HepG2 (cell line): ENCODE measurements at regions not wholly inside any gene's neighbourhood (a gene's known extent, or its start where the extent isn't known, plus 50 kb on each side); places are given as distances from the start of the nearest gene placed in this dataset.

Experiments
- ATAC-seq: fragments of 200-7000 bp; cut with Tn5 transposase; 3 replicates; pipeline ENCODE4 v1.9.1; 2020; ENCODE audit warnings: mild to moderate bottlenecking, moderate library complexity
- BruUV-seq: library from RNA; stranded (reverse); fragments of 400-500 nt; replicated peaks from 2 replicates; lab custom pipeline; 2021; lab: Mats Ljungman, UMichigan
- CTCF ChIA-PET: fragments of 300-600 bp; formaldehyde crosslinking; extraction: SDS; loops from one replicate; lab custom pipeline; 2021; ENCODE audit warnings: low total read pairs, inconsistent platforms, low intra/inter-chr PET ratio; lab: Yijun Ruan, JAX
- POLR2A ChIA-PET: fragments of 350-600 bp; sonication (Branson Sonifier 250); formaldehyde crosslinking; loops from one replicate; lab custom pipeline; 2020; ENCODE audit warnings: antibody characterized with exemption, inconsistent platforms; lab: Yijun Ruan, JAX
- DNase-seq: peaks from one replicate; pipeline ENCODE4 v3.0.0-alpha.2; 2015; ENCODE audit warnings: low spot score
- FAIRE-seq: peaks from 3 replicates; lab custom pipeline; 2011; peaks lifted over from hg19 to GRCh38; lab: Jason Lieb, UNC
- H2AFZ ChIP-seq: one replicate; pipeline ENCODE4 v1.6.1; 2011; ENCODE audit warnings: low read length, inconsistent platforms
- H3K27ac ChIP-seq: fragments of 300-600 bp; 3 replicates; pipeline ENCODE4 v1.8.0; 2011; ENCODE audit warnings: mixed run types, mild to moderate bottlenecking, mixed read lengths, low read length, inconsistent platforms; ENCODE audit not compliant: insufficient read depth; ENCODE audit errors: extremely low read length
- H3K27me3 ChIP-seq, 2 experiments: fragments of 200-600 bp in 1 of 2; 2 replicates in 1 of 2; 3 replicates in 1 of 2; pipeline versions ENCODE4 v1.6.0 to v1.8.0; 2011; ENCODE audit warnings: low read length in 2 of 2, mild to moderate bottlenecking in 2 of 2, moderate library complexity in 2 of 2, inconsistent platforms in 1 of 2; ENCODE audit not compliant: insufficient read depth in 2 of 2, control insufficient read depth in 1 of 2
- H3K36me3 ChIP-seq, 2 experiments: fragments of 200-600 bp in 1 of 2; replicated peaks in 1 of 2; 2 replicates in 1 of 2; 3 replicates in 1 of 2; pipeline versions ENCODE4 v1.5.1 to v1.8.0; 2011; ENCODE audit warnings: low read length in 2 of 2, inconsistent platforms in 1 of 2; ENCODE audit not compliant: insufficient read depth in 2 of 2, control insufficient read depth in 1 of 2
- H3K4me1 ChIP-seq: 2 replicates; pipeline ENCODE4 v1.5.1; 2012; ENCODE audit warnings: low read length, inconsistent platforms; ENCODE audit not compliant: insufficient read depth
- H3K4me2 ChIP-seq: 2 replicates; pipeline ENCODE4 v1.6.0; 2011; ENCODE audit warnings: low read depth, low read length, inconsistent platforms
- H3K4me3 ChIP-seq, 3 experiments: fragments of 200-600 bp in 1 of 3; sonication (generic), shearing (Covaris generic) in 1 of 3; replicated peaks in 1 of 3; 2 replicates each; pipeline ENCODE4 v1.5.1; 2011 to 2016; ENCODE audit warnings: low read length in 3 of 3, inconsistent platforms in 2 of 3, low read depth in 2 of 3, mild to moderate bottlenecking in 2 of 3, control low read depth in 1 of 3, mixed read lengths in 1 of 3; ENCODE audit not compliant: insufficient read depth in 1 of 3
- H3K79me2 ChIP-seq: one replicate; pipeline ENCODE4 v1.6.1; 2011; ENCODE audit warnings: low read length, inconsistent platforms; ENCODE audit not compliant: insufficient read depth
- H3K9ac ChIP-seq: 2 replicates; pipeline ENCODE4 v1.6.0; 2011; ENCODE audit warnings: mild to moderate bottlenecking, low read depth, low read length, inconsistent platforms; ENCODE audit not compliant: insufficient read depth
- H3K9me3 ChIP-seq: 2 replicates; pipeline ENCODE4 v1.5.1; 2012; ENCODE audit warnings: mild to moderate bottlenecking, low read length
- H4K20me1 ChIP-seq: 2 replicates; pipeline ENCODE4 v1.6.0; 2011; ENCODE audit warnings: inconsistent platforms, mild to moderate bottlenecking, low read length, moderate library complexity; ENCODE audit not compliant: insufficient read depth
- MTF2 ChIP-seq: sonication (generic); formaldehyde crosslinking; IDR thresholded peaks from 2 replicates; pipeline ENCODE4 v1.5.0; 2020; ENCODE audit warnings: missing genetic modification reagents, borderline replicate concordance
- MYNN ChIP-seq: sonication (generic); formaldehyde crosslinking; IDR thresholded peaks from 2 replicates; pipeline ENCODE4 v1.4.0; 2020; ENCODE audit warnings: mild to moderate bottlenecking, low read depth, missing genetic modification reagents
- PITX1 ChIP-seq: sonication (generic); formaldehyde crosslinking; IDR thresholded peaks from 2 replicates; pipeline ENCODE4 v1.5.1; 2020; ENCODE audit warnings: mild to moderate bottlenecking, missing genetic modification reagents
- SMYD3 ChIP-seq: sonication (generic); formaldehyde crosslinking; IDR thresholded peaks from 2 replicates; pipeline ENCODE4 v1.8.1; 2023; ENCODE audit warnings: mild to moderate bottlenecking, missing genetic modification reagents
- TEAD2 ChIP-seq: sonication (generic); formaldehyde crosslinking; IDR thresholded peaks from 2 replicates; pipeline ENCODE4 v1.9.0; 2021; ENCODE audit warnings: missing genetic modification reagents
- TOE1 ChIP-seq: sonication (generic); formaldehyde crosslinking; IDR thresholded peaks from 2 replicates; pipeline ENCODE4 v1.4.0; 2020; ENCODE audit warnings: mild to moderate bottlenecking, missing genetic modification reagents
- XRCC5 ChIP-seq: fragments of 200-400 bp; formaldehyde crosslinking; optimal IDR thresholded peaks from 2 replicates; pipeline ENCODE3; 2017; ENCODE audit warnings: mild to moderate bottlenecking, low read length
- ZNF331 ChIP-seq: sonication (generic); formaldehyde crosslinking; IDR thresholded peaks from 2 replicates; pipeline ENCODE4 v1.4.0; 2020; ENCODE audit warnings: missing genetic modification reagents
- ZNF782 ChIP-seq: sonication (generic); formaldehyde crosslinking; IDR thresholded peaks from 2 replicates; pipeline ENCODE4 v1.4.0; 2020; ENCODE audit warnings: missing genetic modification reagents, mild to moderate bottlenecking, borderline replicate concordance
- WGBS: methylation state at CpG from one replicate; pipeline ENCODE4 v1.1.6; 2017; ENCODE audit warnings: low lambda C conversion rate; 5-methylcytosine and 5-hydroxymethylcytosine counted together
- in situ Hi-C: cut with HindIII; loops from 2 replicates; pipeline ENCODE4 v1.10.0; 2017; ENCODE audit warnings: low pct_unique_long_range_greater_than_20kb; ENCODE audit not compliant: extremely low pct_ligation_motif_present
- intact Hi-C: fragments of 100-400 bp; cut with micrococcal nuclease; formaldehyde crosslinking; loops from one replicate; pipeline ENCODE4 v1.10.0; 2022; ENCODE audit not compliant: unreplicated experiment
- TF ChIP-seq, protein P1 (sequence below): sonication (generic); formaldehyde crosslinking; IDR thresholded peaks from 2 replicates; pipeline ENCODE4 v1.4.0; 2020; ENCODE audit warnings: missing genetic modification reagents, mild to moderate bottlenecking, borderline replicate concordance
- TF ChIP-seq, protein P2 (sequence below): sonication (generic); formaldehyde crosslinking; conservative IDR thresholded peaks from 2 replicates; pipeline ENCODE4 v1.5.0; 2020; ENCODE audit warnings: missing genetic modification reagents
- TF ChIP-seq, protein P3 (sequence below): sonication (generic); formaldehyde crosslinking; IDR thresholded peaks from 2 replicates; pipeline ENCODE4 v1.4.0; 2020; ENCODE audit warnings: mild to moderate bottlenecking, missing genetic modification reagents
- TF ChIP-seq, protein P4 (sequence below): sonication (generic); formaldehyde crosslinking; IDR thresholded peaks from 2 replicates; pipeline ENCODE4 v1.5.0; 2020; ENCODE audit warnings: missing genetic modification reagents

DNA sequence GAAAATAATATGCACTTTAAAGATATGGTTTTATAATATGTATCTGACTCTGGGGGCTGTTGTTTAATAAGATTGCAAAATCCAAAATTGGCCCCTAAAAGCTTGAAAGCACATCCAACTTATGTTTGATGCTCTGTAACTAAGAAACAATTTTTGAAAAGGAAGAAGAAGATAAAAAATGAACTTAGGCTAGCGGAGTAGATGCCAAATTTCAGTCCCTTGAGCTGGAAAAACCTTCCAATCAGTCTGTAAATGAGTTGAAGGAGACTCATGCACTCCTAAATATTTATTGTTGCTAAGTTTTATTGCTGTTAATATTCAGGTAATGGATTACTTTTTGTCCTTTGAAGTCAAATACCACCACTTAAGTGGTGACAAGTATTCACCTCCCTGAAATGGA is 465.0 kb downstream of the ZEB2 start:
- FAIRE-seq (no peak), DNase-seq (no peak), ATAC-seq (no peak)
- TF ChIP-seq TEAD2 = no peak
- no TSS peak for BruUV-seq
- no peaks in the 10 kb centered on the region for H3K9me3 ChIP-seq
- 30% methylated on average over 1 of the region's 1 CpG for WGBS
- H3K4me2 ChIP-seq = no peak overlapping the region
- intact Hi-C loops = no loop called here
- H3K79me2 ChIP-seq = no peaks in the 10 kb centered on the region
- ChIA-PET POLR2A (no interaction called here), CTCF (no interaction called here)
- no peaks in the 10 kb centered on the region for H3K4me1 ChIP-seq
- H3K36me3 ChIP-seq = no peaks in the 10 kb centered on the region
- H4K20me1 ChIP-seq = no peaks in the 10 kb centered on the region
- in situ Hi-C loops = no loop called here
- H3K9ac ChIP-seq = no peak overlapping the region
- no peak overlapping the region for H2AFZ ChIP-seq
- H3K27ac ChIP-seq = no peak overlapping the region
- no peaks in the 10 kb centered on the region for H3K27me3 ChIP-seq
- H3K4me3 ChIP-seq = no peak overlapping the region

DNA sequence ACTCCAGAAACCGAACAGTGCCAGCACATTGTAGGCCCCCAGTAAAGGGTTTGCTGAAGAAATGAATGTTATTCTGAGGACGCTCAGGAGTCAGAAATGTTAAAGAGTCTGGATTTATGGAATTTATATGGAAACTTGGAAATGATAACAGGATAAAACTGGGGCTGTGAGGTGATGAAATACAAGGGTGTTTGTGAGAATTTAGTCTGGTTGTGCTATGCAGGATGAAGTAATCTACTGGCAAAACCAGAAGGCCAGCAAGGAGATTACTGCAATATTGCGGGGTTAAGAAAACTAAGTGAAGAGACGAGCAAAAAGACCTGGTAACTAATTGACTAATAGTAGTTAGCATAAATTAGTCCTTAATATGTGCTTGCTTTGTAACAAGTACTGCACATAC is 467.8 kb downstream of the ZEB2 start:
- 46% methylated on average over 4 of the region's 4 CpGs for WGBS
- H3K4me2 ChIP-seq = no peak overlapping the region
- H3K27me3 ChIP-seq = no peaks in the 10 kb centered on the region
- H3K79me2 ChIP-seq = no peaks in the 10 kb centered on the region
- no peak for ATAC-seq
- H3K27ac ChIP-seq = no peak overlapping the region
- no peak overlapping the region for H3K4me3 ChIP-seq
- no peaks in the 10 kb centered on the region for H3K4me1 ChIP-seq
- no peaks in the 10 kb centered on the region for H4K20me1 ChIP-seq
- BruUV-seq = no TSS peak
- H3K9me3 ChIP-seq = no peaks in the 10 kb centered on the region
- no peaks in the 10 kb centered on the region for H3K36me3 ChIP-seq
- in situ Hi-C loops = no loop called here
- TF ChIP-seq ZNF782 (CRISPR knock-in tag) = no peak
- no peak for TF ChIP-seq SMYD3 (CRISPR knock-in tag)
- no peak for TF ChIP-seq TOE1 (CRISPR knock-in tag)
- TF ChIP-seq XRCC5 = no peak
- TF ChIP-seq, protein P1, sequence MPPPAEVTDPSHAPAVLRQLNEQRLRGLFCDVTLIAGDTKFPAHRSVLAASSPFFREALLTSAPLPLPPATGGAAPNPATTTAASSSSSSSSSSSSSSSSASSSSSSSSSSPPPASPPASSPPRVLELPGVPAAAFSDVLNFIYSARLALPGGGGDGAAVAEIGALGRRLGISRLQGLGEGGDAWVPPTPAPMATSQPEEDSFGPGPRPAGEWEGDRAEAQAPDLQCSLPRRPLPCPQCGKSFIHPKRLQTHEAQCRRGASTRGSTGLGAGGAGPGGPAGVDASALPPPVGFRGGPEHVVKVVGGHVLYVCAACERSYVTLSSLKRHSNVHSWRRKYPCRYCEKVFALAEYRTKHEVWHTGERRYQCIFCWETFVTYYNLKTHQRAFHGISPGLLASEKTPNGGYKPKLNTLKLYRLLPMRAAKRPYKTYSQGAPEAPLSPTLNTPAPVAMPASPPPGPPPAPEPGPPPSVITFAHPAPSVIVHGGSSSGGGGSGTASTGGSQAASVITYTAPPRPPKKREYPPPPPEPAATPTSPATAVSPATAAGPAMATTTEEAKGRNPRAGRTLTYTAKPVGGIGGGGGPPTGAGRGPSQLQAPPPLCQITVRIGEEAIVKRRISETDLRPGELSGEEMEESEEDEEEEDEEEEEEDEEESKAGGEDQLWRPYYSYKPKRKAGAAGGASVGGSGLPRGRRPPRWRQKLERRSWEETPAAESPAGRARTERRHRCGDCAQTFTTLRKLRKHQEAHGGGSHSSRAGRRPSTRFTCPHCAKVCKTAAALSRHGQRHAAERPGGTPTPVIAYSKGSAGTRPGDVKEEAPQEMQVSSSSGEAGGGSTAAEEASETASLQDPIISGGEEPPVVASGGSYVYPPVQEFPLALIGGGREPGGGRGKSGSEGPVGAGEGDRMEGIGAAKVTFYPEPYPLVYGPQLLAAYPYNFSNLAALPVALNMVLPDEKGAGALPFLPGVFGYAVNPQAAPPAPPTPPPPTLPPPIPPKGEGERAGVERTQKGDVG (CRISPR knock-in tag) = no peak
- TF ChIP-seq PITX1 (CRISPR knock-in tag) = no peak
- no peak for TF ChIP-seq MTF2 (CRISPR knock-in tag)
- TF ChIP-seq, protein P2, sequence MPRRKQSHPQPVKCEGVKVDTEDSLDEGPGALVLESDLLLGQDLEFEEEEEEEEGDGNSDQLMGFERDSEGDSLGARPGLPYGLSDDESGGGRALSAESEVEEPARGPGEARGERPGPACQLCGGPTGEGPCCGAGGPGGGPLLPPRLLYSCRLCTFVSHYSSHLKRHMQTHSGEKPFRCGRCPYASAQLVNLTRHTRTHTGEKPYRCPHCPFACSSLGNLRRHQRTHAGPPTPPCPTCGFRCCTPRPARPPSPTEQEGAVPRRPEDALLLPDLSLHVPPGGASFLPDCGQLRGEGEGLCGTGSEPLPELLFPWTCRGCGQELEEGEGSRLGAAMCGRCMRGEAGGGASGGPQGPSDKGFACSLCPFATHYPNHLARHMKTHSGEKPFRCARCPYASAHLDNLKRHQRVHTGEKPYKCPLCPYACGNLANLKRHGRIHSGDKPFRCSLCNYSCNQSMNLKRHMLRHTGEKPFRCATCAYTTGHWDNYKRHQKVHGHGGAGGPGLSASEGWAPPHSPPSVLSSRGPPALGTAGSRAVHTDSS = no peak
- TF ChIP-seq, protein P3, sequence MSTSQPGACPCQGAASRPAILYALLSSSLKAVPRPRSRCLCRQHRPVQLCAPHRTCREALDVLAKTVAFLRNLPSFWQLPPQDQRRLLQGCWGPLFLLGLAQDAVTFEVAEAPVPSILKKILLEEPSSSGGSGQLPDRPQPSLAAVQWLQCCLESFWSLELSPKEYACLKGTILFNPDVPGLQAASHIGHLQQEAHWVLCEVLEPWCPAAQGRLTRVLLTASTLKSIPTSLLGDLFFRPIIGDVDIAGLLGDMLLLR (CRISPR knock-in tag) = no peak
- no peak for TF ChIP-seq MYNN
- TF ChIP-seq ZNF331 (CRISPR knock-in tag) = no peak
- TF ChIP-seq, protein P4, sequence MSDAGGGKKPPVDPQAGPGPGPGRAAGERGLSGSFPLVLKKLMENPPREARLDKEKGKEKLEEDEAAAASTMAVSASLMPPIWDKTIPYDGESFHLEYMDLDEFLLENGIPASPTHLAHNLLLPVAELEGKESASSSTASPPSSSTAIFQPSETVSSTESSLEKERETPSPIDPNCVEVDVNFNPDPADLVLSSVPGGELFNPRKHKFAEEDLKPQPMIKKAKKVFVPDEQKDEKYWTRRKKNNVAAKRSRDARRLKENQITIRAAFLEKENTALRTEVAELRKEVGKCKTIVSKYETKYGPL (CRISPR knock-in tag) = no peak
- TF ChIP-seq, all 625 proteins: peak for 0
- FAIRE-seq (no peak), DNase-seq (no peak)
- POLR2A ChIA-PET = no interaction called here
- intact Hi-C loops = no loop called here
- CTCF ChIA-PET = no interaction called here
- H2AFZ ChIP-seq = no peak overlapping the region
- H3K9ac ChIP-seq = no peak overlapping the region
